ENCODE measurements at regions not wholly inside any gene's neighbourhood (a gene's known extent, or its start where the extent isn't known, plus 50 kb on each side); places are given as distances from the start of the nearest gene placed in this dataset.

DNA sequence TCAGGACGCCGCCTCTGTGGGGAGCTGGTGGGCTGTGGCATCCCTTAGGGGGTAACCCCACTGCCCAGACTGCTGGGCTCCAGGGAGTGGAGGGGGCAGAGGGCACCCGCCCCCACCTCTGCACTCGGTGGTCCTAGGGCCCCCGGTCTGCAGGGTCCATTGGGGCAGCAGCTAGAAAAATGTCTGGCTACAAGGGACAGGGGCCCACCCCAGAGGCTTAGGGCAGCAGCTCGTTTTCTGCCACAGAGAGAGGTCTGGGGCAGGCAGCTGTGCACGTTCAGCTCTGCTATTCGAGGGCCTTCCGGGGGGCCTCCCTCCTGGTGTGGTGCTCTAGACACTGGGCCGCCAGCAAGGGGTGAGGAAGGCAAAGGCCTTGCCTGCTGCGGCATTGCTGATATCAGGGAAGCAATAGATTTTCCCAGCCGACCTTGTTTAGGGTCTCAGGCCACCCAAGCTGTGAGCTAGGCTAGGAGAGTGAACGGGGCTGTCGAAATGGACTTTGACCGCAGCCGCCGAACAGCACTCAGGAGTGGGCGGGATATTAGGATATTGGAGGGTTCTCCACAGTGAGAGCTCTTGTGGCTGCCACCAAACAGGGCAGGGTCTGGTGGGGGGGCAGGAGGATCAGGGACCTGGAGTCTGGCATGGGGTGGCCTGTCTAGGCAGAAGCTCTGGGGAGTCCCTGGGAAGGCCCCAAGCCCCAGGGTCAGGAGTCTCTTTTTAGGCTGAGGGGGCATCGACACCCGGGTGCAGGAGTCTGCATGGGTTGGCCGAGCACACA lies 61.4 kb upstream of the KLF13 start:
- DNase-seq = no peak

DNA sequence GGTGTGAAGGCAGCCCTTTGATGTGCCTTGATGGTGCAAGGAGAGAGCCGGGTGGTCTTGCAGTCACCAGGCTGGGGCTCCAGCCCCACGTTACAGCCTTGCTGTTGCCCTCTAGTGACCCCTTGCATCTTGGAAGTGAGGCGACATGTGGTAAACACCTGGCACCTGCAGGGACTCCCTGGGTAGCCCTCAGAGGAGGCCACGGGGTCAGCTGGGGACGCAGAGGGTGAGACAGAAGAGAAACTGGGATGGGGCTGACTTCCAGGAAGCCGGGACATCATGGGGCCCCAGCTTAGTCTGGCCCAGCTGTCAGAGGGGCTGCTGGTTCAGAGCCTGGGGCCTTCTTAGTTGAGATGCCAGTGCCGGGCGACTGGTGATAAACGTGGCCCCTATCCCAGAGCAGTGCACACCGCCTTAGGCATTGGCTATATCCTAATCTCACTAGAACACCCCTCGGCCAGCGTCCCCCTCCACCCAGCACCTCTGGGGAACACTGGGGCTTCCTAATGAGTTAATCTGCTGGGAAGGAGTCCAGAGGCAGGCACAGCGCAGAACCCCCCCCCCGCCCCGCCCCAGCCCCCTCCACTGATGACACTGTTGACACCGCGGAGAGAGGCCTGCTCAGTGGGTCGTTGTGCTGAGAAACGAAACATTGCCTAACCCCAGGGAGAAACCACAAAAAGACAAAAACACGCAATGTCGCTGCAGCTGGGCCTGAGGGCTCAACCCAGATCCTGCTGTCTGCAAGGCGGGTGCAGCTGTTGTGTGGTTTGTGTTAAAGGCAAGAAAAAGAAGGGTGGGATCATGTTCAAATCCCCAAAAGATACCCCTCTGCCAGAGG lies 60.5 kb upstream of the KLF13 start:
- peak; percentile 38 to 43 for DNase-seq

DNA sequence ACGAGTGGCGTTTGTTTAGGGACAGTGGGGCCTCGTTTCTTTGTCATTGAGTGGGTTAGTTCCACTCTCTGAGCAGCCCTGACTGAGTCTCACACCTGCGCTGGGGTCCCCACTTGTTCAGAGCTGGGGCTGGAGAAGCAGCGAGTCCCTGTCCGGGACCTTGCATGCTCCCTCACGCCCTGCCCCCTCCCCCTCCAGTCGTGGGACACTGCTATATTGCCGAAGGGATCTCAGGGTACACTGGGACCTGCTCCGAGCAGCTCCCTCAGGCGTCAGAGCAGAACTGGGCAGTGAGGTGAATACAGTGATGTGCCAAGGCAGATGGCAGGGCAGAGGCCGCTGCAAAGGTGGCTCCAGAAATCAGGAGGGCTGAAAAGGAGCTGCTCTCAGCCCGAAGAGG lies 59.9 kb upstream of the KLF13 start:
- DNase-seq = no peak

DNA sequence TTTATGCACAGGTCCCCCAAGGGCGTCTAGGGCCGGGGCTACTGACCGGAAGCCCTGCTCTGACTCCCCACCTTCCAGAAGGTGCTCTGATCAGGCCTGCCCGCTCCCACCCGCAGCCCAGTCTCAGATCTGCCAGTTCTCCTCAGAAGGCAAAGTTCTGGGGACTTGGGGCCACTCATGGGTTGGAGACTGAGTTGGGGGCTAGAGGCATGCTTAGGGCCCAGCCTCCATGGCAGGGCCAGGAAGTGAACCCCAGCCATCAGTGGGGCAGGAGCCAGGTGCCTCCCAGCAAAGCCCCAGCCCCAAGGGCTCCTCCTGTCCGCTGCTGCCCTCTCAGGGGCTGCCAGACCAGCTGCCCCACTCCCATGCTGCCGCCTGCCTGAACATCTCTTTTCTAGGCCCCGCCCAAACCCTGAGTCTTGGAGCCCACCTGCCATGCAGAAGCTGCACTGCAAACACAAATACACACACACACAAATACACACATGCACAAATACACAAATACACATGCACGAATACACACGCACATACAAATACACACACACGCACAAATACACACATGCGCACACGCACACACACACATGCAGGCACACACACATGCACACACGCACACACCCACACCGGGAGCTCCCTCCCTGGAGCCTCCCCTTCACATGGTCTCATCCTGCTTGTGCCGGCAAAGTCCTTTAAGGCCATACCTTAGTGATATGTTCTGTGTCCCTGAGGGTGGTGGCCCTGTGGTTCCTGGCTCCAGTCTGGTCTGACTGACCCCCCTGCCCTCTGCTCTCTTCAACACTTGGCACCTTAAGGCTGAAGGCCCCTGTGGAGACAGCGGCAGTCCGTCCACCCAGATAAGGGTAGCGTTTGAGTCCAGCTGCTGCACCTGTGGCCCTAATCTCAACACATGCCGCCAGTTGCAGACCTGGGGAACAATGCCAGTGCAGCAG lies 59.2 kb upstream of the KLF13 start:
- no peak for DNase-seq

DNA sequence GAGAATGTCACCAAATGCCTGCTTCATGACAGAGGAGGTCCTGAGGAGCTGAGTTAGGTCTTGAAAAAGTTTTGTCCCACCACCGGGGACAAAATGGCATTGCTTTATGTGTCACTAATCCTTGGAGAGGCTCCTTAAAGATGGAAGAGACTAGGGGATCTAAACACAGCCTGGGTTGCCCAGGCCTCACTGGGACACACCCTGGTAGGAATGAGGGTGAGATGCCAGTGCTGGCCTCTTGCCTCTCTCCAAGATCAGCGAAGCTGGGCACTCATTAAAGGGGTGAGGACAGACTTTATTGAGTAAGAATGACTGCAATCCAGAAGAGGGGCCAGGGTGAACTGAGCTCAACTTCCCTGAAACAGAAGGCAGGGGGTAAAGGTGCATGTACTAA lies 58.5 kb upstream of the KLF13 start:
- DNase-seq = no peak

DNA sequence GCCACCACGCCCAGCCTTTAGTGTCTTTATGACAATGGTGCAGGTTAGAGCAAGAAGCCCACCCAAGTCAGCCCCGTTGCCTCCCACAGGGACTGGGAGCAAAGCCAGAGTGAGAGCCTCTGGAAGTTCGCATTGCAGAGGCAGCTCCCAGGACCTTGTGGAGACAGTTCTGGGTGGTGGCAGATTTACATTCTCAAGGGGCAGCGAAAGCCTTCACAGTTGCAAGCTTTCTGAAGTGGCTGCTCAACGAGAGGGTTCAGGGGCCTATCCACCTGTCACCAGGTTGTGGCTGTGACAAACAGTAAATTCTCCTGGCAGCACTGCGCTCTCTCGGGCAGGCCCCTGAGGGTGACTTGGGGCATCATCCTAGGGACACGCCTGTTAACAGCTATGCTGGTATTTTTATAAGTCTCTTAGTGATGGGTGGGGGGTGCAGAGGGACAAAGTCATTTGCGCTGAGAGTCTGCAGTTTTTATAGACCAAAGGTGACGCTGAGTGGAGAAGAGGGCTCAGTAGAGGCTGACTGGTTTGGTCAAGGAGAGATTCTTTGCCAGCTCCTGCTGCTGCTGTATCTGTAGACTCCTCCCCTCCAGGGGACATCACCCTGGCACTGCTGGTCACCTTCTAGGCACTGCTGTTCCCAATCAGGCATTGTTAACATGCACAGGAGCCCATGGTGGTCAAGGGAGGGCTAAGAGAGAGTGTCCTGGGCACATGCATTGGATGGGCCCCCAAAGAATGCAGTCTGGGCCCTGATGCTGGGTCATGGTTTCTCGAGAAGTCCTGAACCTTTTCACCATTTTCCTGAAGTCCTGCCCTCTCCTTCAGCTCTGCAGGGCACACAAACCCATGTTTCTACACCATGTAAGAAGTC lies 57.5 kb upstream of the KLF13 start:
- no peak for DNase-seq

DNA sequence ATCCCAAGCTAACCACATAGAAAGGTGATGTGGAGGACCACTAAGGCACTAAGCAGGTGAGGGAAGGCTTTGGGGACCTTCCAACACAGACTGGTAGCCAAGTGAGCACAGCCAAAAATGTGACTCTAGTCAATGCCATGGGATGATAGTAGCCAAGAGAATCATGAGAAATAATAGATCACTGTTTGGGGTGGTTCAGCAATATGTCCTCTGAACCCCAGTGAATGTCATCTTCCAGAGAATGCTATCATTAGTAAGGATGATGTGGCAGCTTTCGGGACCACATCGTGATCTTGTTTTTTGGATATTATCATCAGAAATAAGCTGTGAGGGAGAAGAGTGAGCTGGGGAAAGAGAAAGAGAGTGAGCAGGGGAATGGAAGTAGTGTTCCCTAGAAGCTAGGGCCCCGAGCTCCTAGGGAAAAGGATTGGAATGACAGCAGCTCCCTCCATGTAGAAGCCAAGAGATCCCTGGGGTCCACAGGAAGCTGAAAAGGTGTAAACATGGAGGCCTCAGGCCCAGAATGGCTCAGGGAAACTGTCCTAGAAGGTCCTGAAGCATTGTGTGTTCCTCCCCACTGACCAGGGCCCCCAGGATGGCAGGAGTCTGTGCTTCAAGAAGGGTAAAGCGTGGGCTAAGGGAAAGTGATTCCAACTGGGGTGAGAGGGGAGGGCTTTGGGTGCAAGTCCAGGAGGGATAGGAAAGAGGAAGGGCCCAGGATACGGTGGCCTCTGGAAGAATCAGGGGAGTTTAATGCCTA lies 56.6 kb upstream of the KLF13 start:
- no peak for DNase-seq

DNA sequence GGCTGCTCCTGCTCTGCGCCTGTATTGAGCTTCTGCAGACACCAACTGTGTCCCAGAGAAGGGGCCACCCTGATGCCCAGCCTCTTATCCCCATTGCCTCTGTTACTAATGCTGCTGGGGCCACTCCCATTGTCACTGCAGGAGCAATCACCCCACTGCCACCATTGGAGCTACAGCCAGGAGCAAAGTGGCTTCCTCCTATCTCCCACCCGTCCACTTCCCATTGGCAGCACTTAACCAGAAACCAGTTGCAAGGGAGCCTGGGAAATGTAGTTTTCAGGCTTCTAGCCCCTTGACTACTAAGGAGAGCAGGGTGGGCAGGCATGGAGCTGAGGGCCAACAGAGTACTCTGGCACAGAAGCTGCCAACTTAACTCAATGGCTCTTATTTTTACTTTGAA lies 55.9 kb upstream of the KLF13 start:
- DNase-seq = no peak

DNA sequence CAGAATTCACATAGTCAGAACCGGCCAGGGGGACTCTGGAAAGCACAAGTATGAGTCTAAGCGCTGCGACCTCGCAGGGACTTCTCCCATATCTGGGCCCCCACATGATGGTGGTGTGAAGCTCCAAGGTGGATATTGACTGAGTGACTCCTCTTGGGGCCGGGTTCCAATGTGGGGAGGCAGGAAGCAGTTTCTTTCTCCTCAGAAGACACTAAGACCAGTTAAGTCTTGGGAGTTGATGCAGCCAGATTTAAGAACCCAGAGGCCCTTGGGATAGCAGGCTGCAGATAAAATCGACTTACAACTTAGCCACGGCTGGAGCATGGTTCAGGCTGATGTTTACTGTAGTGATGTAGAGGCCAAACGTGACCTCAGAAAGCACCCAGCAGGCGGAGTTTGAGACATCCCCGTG lies 55.4 kb upstream of the KLF13 start:
- DNase-seq = no peak

DNA sequence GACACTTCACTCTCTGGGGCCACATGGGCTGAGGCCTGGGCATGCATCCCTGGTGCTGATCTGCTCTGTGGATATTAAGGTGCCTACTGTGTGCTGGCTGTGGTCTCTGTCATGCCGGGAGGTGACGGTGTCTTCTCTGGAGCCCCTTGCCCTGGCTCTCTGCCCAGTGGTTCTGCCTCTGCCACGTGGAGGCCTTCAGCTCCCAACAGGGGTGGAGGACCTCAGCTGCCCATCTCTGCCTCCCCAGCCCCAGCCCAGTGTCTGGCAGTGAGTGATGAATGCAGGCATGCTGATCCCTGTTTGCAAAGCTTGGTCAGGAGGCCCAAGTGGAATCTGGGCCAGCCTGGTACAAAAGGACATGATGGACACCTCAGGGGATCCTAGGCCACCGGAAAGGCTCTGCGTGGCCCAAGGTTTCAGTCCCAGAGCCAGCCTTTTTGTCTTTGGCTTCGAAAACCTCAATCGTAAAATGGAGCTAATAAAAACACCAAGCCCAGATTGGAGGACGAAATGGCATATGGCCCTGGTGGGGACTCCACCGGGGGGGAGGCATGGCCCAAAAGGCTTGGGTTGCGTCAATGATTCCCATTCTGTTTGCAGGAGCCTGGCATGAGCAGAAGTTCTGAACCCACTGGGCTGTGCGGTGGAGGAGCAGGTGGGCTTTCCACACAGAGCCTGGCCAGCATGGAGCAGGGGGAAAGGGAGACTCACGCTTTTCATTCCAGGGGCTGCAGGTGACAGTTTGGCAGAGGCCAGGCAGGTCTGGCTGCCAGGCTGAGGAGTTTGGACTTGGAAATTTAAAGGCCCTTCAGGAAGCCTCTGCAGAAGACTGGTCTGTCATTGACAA lies 54.7 kb upstream of the KLF13 start:
- no peak for DNase-seq

DNA sequence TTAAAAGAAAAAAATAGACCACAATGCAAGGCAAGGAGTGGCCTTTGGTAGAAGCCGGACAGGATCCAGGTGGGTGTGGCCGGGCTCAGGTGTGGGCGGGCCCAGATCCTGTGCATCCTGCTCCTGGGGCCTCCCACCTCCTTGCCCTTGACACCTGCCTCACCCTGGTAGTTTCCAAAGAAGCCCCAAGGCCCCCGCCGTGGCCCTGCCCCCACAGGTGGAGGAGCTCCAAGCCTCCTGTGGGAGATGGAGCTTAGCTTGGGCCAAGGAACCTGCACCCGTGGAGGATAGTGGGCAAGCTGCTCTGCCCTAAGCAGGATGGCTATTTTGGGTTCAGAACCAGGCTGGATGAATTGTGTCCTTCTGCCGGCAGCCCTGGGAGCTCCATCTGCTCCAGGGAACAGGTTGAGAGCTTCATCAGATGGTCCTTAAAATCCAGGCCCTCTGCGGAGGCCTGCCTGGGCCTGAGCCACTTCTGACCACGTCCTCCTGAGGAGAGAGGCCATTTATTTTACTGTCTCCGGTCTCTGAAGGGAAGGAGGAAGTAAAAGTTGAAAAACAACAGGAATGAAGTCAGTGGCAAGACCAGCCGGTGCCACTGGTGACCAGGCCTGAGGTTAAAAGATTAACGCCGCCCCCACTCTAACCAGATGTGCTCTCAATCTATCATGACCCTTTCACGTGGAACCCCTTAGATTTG lies 53.9 kb upstream of the KLF13 start:
- DNase-seq = no peak

DNA sequence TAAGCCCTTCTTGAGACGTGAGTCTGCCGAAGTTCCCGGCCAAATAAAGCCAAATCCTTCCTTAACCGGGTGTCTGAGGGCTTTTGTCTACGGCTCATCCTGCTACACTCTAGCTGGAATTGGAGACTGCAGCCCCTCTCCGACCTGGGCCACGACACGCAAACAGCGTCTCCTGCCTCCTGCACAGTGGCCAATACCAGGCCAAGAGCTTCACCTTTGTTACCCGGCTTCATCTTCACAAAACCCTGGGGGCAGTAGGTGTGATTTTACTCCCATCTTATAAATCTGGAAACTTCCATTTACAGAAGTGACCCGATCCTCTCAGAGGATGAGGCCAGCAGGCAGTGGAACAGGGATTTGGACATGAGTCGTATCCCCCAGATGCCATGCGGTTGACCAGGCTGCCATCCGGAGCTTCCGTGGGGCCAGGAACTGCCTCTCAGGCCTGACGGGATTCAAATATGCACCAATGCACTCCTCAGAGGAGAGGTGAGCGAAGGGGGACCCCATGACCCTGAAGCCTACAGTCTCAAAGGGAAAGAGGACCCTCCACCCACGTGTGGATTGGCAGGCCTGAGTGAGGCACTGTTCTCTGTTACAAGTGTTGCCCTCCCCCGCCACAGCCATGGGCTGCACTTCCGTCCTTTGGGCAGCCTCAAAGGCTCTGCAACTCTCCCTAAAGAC lies 53.2 kb upstream of the KLF13 start:
- no peak for DNase-seq

DNA sequence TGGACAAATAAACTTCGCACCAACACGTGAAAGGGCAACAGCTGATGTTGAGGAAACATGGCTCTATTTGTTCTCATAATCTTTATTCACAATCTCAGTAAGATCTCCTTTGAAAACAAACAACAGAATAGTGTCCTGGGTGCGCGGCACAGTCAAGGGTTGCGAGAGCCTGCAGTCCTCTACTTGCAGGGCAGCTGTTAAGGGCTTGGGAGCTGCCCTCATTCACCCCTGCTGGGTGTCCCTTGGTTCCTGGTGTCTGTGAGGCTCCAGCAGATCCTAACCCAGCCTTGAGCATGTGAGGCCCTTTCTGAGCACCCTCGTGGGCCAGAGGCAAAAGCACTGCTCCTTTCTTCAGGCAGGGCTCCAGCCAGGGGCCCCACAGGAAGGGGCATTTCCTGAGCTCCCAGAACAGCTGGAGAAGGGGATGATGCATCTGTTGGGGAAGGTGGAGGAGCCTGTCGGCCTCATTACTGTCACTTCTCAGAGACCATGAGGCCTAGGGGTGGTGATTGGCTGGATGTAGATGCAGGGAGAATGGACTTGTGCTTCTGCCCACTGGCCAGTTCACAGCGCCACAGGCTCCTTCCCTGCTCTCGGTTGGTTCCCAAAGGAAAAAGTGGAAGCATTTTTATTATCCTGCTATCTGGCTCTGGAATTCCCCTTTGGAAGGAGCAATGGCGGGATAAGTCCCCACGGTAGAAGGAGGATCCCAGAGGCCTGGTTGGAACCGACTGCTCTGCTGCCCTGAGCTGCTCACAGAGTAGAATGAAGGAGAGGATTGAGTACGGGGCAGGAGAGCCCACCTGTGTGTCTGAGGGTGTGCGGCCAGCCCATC lies 51.9 kb upstream of the KLF13 start:
- DNase-seq = no peak

DNA sequence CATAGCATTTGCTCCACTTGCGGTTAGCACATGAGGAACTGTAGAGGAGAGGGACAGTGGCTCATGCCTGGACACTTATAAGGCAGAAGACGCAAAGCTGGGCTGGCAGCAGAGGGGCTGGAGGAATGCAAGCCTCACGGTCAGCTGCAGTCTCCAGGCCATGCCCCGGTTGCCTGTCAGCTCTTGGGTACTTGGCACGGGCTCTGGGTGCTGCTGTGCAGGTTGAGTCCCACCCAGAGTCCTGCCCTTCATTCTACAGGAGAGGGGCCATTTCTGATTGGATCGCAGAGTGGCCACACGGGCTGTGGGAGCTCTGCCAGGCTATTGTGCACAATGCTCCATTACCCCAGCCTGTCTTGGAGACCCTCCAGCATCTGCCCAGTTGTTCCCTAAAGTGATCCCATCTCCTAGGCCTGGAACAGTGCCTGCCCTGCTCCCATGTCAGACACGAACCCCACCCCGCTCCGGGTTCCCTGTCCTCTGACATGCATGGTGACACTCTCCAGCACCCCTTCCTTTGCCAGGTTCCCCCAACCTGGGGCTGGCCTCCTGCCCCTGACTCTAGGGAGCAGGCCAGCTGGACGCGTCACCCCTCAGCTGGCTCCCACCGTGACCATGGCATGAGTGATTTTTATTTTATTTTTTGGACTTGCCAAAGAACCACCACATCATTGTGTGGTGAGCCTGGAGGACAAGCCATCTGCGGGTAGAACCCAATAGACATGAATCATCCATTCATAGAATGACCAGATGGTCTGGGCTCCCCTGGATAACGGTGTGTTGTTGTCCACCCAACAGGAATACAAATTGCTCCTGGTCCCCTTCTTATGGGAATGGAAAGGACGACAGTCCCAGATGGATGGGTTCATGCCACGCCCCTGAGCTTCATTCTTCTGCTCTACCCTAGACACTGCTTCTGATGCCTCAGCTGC lies 51.0 kb upstream of the KLF13 start:
- DNase-seq = no peak

DNA sequence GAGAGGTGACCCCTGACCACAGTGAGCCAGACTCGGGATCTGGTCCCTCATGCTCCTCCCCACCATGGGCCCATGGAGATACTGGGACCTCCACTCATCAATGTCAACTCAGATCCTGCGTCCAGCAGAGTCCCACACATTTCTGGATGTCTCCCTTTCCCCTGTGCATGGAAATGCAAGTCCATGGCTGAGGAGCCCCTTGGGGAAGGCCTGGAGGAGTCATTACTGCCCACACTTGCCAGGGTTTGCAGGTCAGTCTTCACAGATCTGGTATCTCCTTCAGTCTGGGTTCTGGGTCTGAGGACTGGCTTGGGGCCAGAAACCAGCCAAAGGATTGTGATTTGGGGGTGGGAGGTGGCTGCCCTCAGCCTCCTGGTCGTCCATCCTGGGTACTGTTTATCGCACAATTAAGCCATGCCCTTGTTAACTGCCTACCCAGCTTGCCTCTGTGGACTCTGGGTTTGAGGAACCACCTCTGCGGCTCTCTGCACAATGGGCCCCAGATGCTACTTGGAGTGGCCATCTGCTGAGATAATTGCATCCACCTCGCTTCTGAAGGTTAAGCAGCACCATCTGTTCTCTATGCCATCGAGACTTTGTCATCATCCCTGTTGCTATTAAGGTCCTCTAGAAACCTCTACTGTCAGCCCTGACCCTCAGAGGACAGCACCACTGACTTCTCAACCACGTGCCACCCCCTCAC lies 49.9 kb upstream of the KLF13 start:
- DNase-seq = no peak
